A549 (cell line): ENCODE measurements at regions not wholly inside any gene's neighbourhood (a gene's known extent, or its start where the extent isn't known, plus 50 kb on each side); places are given as distances from the start of the nearest gene placed in this dataset.

Experiments used
- ATAC-seq, 2 experiments: fragments of 200-7000 bp in 1 of 2; fragments of >200 bp in 1 of 2; cut with Nextera tagmentation in 1 of 2; cut with Tn5 transposase in 1 of 2; 3 replicates each; pipeline versions ENCODE4 v1.8.0 to v1.9.1; 2018 to 2020; ENCODE audit warnings: mild to moderate bottlenecking in 1 of 2, moderate library complexity in 1 of 2
- CTCF ChIA-PET: fragments of 300-600 bp; sonication (Branson Sonifier 250); formaldehyde crosslinking; extraction: SDS; loops from one replicate; lab custom pipeline; 2021; ENCODE audit warnings: antibody characterized with exemption, inconsistent platforms; lab: Yijun Ruan, JAX
- POLR2A ChIA-PET: fragments of 350-600 bp; formaldehyde crosslinking; extraction: SDS; loops from one replicate; lab custom pipeline; 2021; ENCODE audit warnings: antibody characterized with exemption, inconsistent platforms; lab: Yijun Ruan, JAX
- DNase-seq, 2 experiments: peaks; one replicate each; pipeline versions ENCODE4 v3.0.0 to v3.0.0-alpha.2; 2011 to 2016; ENCODE audit warnings: low read depth in 1 of 2, low spot score in 1 of 2
- FAIRE-seq: peaks from 2 replicates; lab custom pipeline; 2011; peaks lifted over from hg19 to GRCh38; lab: Jason Lieb, UNC
- H3K27ac ChIP-seq, 2 experiments: fragments of >200 bp; sonication (Bioruptor Twin); formaldehyde crosslinking; 3 replicates each; pipeline ENCODE4 v1.5.1; 2016 to 2017
- H3K4me1 ChIP-seq: fragments of >200 bp; sonication (Bioruptor Twin); formaldehyde crosslinking; 3 replicates; pipeline ENCODE4 v1.6.1; 2016
- H3K4me2 ChIP-seq: fragments of >200 bp; sonication (Bioruptor Twin); formaldehyde crosslinking; 3 replicates; pipeline ENCODE4 v1.6.1; 2016
- H3K4me3 ChIP-seq: fragments of >200 bp; sonication (Bioruptor Twin); formaldehyde crosslinking; 3 replicates; pipeline ENCODE4 v1.5.1; 2016
- H3K9me3 ChIP-seq: fragments of >200 bp; sonication (Bioruptor Twin); formaldehyde crosslinking; 3 replicates; pipeline ENCODE4 v1.6.1; 2016
- BCL3 ChIP-seq: fragments of >200 bp; sonication (Bioruptor Twin); formaldehyde crosslinking; IDR thresholded peaks from 3 replicates; pipeline ENCODE4 v1.6.1; 2016
- BHLHE40 ChIP-seq: IDR thresholded peaks from 2 replicates; pipeline ENCODE4 v1.6.1; 2012; ENCODE audit warnings: low read depth, low read length, inconsistent platforms
- CBX2 ChIP-seq: fragments of 200-600 bp; sonication (generic); IDR thresholded peaks from 2 replicates; pipeline ENCODE4 v1.6.1; 2016; ENCODE audit warnings: low read depth, mild to moderate bottlenecking, borderline replicate concordance
- CEBPB ChIP-seq, 2 experiments: fragments of >200 bp in 1 of 2; sonication (Bioruptor Twin) in 1 of 2; formaldehyde crosslinking in 1 of 2; IDR thresholded peaks; 2 replicates each; pipeline ENCODE4 v1.6.1; 2012 to 2016
- FOSB ChIP-seq: fragments of 250-450 bp; sonication (Bioruptor Pico); IDR thresholded peaks from 2 replicates; pipeline ENCODE4 v1.5.0; 2020; ENCODE audit warnings: mild to moderate bottlenecking, moderate library complexity
- FOSL2 ChIP-seq, 2 experiments: fragments of 450-650 bp in 1 of 2; fragments of >200 bp in 1 of 2; sonication (Bioruptor Twin) in 1 of 2; formaldehyde crosslinking; IDR thresholded peaks; 2 replicates each; pipeline versions ENCODE4 v1.5.0 to v1.6.1; 2016 to 2020; ENCODE audit warnings: mild to moderate bottlenecking in 1 of 2, moderate library complexity in 1 of 2
- FOXS1 ChIP-seq: fragments of 250-450 bp; sonication (Bioruptor Pico); IDR thresholded peaks from 2 replicates; pipeline ENCODE4 v1.5.0; 2020; ENCODE audit warnings: mild to moderate bottlenecking, moderate library complexity
- GATA3 ChIP-seq: IDR thresholded peaks from 2 replicates; pipeline ENCODE4 v1.6.1; 2012; ENCODE audit warnings: borderline replicate concordance
- HDAC2 ChIP-seq: fragments of 200-600 bp; sonication (generic); IDR thresholded peaks from 2 replicates; pipeline ENCODE4 v1.6.1; 2016
- HES2 ChIP-seq: fragments of >200 bp; sonication (Bioruptor Twin); formaldehyde crosslinking; IDR thresholded peaks from 2 replicates; pipeline ENCODE4 v1.6.1; 2016
- HOXA7 ChIP-seq: fragments of 250-450 bp; sonication (Bioruptor Pico); IDR thresholded peaks from 2 replicates; pipeline ENCODE4 v1.5.0; 2020; ENCODE audit warnings: mild to moderate bottlenecking, moderate library complexity
- JUN ChIP-seq, 2 experiments: fragments of >200 bp; sonication (Bioruptor Twin); formaldehyde crosslinking; IDR thresholded peaks; 2 replicates in 1 of 2; 3 replicates in 1 of 2; pipeline ENCODE4 v1.6.1; 2016 to 2017
- JUNB ChIP-seq: fragments of >200 bp; sonication (Bioruptor Twin); formaldehyde crosslinking; IDR thresholded peaks from 2 replicates; pipeline ENCODE4 v1.6.1; 2016
- KDM1A ChIP-seq: fragments of 200-600 bp; sonication (generic); IDR thresholded peaks from 2 replicates; pipeline ENCODE4 v1.6.1; 2016; ENCODE audit warnings: low read depth, mild to moderate bottlenecking
- MAFK ChIP-seq: fragments of 450-650 bp; IDR thresholded peaks from 2 replicates; pipeline ENCODE4 v1.6.1; 2014; ENCODE audit not compliant: partially characterized antibody
- NFE2L2 ChIP-seq: fragments of 150-350 bp; conservative IDR thresholded peaks from 2 replicates; pipeline ENCODE4 v1.6.1; 2014; ENCODE audit warnings: low read length
- PBX3 ChIP-seq: IDR thresholded peaks from 2 replicates; pipeline ENCODE4 v1.6.1; 2012
- RNF2 ChIP-seq: fragments of 200-600 bp; sonication (generic); IDR thresholded peaks from 2 replicates; pipeline ENCODE4 v1.6.1; 2016; ENCODE audit warnings: low read depth, mild to moderate bottlenecking, antibody characterized with exemption, moderate library complexity, borderline replicate concordance
- SREBF2 ChIP-seq: fragments of 450-650 bp; IDR thresholded peaks from 2 replicates; pipeline ENCODE4 v1.6.1; 2014; ENCODE audit warnings: mild to moderate bottlenecking, moderate library complexity
- USF2 ChIP-seq: fragments of 450-650 bp; IDR thresholded peaks from 2 replicates; pipeline ENCODE4 v1.6.1; 2014; ENCODE audit warnings: antibody characterized with exemption
- ZC3H11A ChIP-seq: fragments of 450-650 bp; IDR thresholded peaks from 2 replicates; pipeline ENCODE4 v1.6.1; 2014; ENCODE audit warnings: antibody characterized with exemption, mild to moderate bottlenecking
- ZFP36 ChIP-seq: fragments of 450-650 bp; IDR thresholded peaks from 2 replicates; pipeline ENCODE4 v1.6.1; 2014; ENCODE audit warnings: borderline replicate concordance; ENCODE audit not compliant: partially characterized antibody
- WGBS: methylation state at CpG from one replicate; pipeline ENCODE4 v1.1.6; 2017; ENCODE audit errors: missing lambda C conversion rate; 5-methylcytosine and 5-hydroxymethylcytosine counted together

- TF ChIP-seq HOXA7 (0 out of 2 replicates have a peak, but pooled peaks have one; percentile 54), MAFK (peak; percentile 100), BCL3 (peak; percentile 51; the same call in 1 of the 3 replicates), BHLHE40 (no peak), ZC3H11A (no peak), FOSB (0 out of 2 replicates have a peak, but pooled peaks have one; percentile 54), CEBPB (IDR thresholded peaks at IDR 0.05) (peak; percentile 40 to 78; a peak in 3 of 4 replicates), HES2 (peak; percentile 72), FOSL2 (IDR thresholded peaks at IDR 0.05) (peak; percentile 85), FOSL2 (CRISPR knock-in tag; IDR thresholded peaks at IDR 0.05) (peak; percentile 97), KDM1A (no peak), FOXS1 (CRISPR knock-in tag) (peak; percentile 58; the same call in 1 of the 2 replicates), GATA3 (peak; percentile 95), JUNB (peak; percentile 90), HDAC2 (no peak), JUN (IDR thresholded peaks at IDR 0.05) (peak; percentile 89 to 94)
These were observed 222.4 kb downstream of the RPS24 start (continued) for GRCh38 chr10:78255796-78256638.

GRCh38 chr10:78258323-78259030 lies 224.8 kb downstream of the RPS24 start:
- DNase-seq (peak in 1 of 2 experiments; percentile 22), FAIRE-seq (no peak), ATAC-seq (no peak)
- 86% methylated on average over 4 of the region's 4 CpGs for WGBS
- POLR2A ChIA-PET: no interaction called here
- Histone ChIP-seq H3K4me1 (peaks cover 34% of the 10 kb centered on the region), H3K4me3 (no peak overlapping the region), H3K4me2 (no peak overlapping the region), H3K27ac (peak overlapping the region; percentile 94 to 96), H3K9me3 (peaks cover 36% of the 10 kb centered on the region)
- no peak for TF ChIP-seq MAFK
- TF ChIP-seq FOSB: no peak
- TF ChIP-seq RNF2: no peak
- no peak for TF ChIP-seq GATA3
- TF ChIP-seq HOXA7: no peak
- TF ChIP-seq BHLHE40: no peak
- TF ChIP-seq PBX3: no peak
- TF ChIP-seq ZFP36: no peak
- TF ChIP-seq SREBF2: no peak
- TF ChIP-seq NFE2L2: no peak
- no peak for TF ChIP-seq USF2
- TF ChIP-seq CBX2: no peak
- CTCF ChIA-PET: interaction anchor here (1.2 kb wide), 1 partner anchor 25 kb away, joined by 3 read pairs; no protein-coding TSS in a partner anchor
